HG03103 (cell line): ENCODE measurements at regions not wholly inside any gene's neighbourhood (a gene's known extent, or its start where the extent isn't known, plus 50 kb on each side); places are given as distances from the start of the nearest gene placed in this dataset.
"Not testable (repeated sequence)": the region's sequence is repeated elsewhere in the genome, so short reads cannot be mapped to it uniquely, and the experiment has no call there.

ENCODE experiments used
- ATAC-seq: cut with Tn5 transposase; IDR thresholded peaks from one replicate; pipeline ENCODE4 v1.9.1; 2021; ENCODE audit warnings: low read depth; ENCODE audit not compliant: unreplicated experiment

- ATAC-seq = no peak
Measured at GRCh38 chr12:24679126-24679525, 269.8 kb downstream of the BCAT1 start.

GRCh38 chr12:24678436-24678835 is 270.5 kb downstream of the BCAT1 start:
- ATAC-seq = no peak

GRCh38 chr12:24668563-24668962 is 280.3 kb downstream of the BCAT1 start:
- no peak for ATAC-seq

DNA sequence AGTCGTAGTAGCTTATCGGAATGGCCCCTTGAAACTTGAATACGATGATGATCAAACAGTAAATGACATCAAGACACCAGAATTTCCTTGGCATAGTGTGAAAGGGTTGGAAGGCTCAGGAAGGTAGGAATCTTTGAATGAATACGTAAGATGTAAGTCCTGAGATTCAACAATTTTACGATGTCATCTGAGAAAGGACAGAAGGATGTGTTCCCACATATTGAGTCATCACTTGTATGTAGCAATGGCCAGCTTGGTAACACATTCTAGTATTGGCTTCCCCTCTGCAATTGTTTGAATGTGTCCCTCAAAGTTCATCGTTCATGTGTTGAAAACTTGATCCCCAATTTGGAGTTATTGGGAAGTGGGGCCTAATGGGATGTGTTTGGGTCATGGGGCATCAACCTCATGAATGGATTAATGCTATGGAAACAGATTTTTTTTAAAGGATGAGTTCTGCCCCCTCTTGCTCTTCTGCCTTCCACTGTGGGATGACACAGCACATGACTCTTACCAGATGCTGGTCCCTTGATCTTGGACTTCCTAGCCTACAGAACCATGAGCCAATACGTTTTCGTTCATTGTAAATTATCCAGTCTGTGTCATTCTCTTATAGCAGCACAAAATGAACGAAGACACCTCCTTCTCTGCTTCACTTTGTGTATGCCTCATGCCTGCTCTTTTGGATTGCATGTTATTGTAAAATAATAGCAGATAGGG is 284.6 kb downstream of the BCAT1 start:
- no peak for ATAC-seq

DNA sequence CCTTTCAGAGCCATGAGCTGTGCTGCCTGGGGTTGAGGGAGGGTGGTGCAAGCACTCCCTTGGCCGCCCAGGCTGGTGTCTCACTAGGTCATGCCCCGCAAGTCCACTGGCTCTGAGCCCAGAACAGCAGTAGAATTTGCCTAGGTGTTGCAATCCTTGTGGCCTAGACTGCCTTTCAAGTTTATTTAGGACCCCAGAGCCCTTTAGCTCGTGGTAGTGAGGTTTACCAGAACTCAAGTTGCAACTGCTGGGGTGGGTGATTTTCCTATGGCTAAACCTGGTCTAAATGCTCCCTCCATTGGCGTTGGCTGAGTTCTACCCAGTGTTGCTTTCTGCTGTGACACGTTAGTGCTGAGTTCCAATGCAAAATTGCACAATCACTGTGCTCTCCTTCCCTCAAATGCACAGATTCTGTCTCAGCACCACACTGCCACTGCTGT is 287.2 kb downstream of the BCAT1 start:
- no peak for ATAC-seq

- ATAC-seq = no peak
Measured at GRCh38 chr12:24659016-24659415, 289.9 kb downstream of the BCAT1 start.

- not testable (repeated sequence) for ATAC-seq
Measured at GRCh38 chr12:24654344-24654743, 294.6 kb downstream of the BCAT1 start.

DNA sequence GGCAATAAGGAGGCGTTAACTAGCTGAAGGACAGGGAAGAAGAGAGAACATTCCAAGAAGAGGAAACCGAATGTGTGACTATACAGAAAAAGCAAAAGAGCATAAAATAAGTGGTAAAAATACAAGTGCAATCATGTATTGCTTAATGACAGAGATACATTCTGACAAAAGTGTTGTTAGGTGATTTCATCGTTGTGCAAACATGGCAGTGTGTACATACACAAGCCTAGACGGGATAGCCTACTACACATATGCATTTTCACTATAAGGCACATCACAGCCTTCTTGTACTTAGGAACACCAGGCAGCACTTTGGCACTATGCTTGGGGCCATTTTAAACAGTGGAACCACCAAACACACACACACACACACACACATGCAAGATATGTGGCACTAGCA is 299.3 kb downstream of the BCAT1 start:
- ATAC-seq = no peak

DNA sequence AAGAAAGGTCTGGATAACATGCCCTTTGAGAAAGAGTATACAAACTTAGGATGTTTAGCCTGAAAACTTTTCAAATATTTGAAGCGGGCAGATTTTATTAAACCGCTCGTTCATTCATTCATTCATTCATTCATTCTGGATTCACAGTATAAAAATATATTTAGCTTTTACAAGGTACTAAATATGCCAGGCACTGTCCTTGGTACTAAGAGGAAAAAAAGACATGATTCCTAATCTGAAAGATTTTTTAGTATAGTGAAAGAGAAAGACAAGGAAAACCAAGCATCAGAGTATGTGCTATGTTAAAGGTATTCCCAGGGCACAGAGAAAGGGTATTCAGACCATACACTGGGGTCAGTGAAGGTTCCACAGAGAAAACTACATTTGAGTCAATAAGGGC is 299.7 kb downstream of the BCAT1 start:
- no peak for ATAC-seq

- no peak for ATAC-seq
Measured at GRCh38 chr12:24645254-24645653, 303.6 kb downstream of the BCAT1 start.

GRCh38 chr12:24643120-24644119 is 305.5 kb downstream of the BCAT1 start:
- ATAC-seq = no peak

GRCh38 chr12:24639641-24640040 is 309.3 kb downstream of the BCAT1 start:
- ATAC-seq = no peak

- ATAC-seq = no peak
Measured at GRCh38 chr12:24632466-24632865, 316.4 kb downstream of the BCAT1 start.

DNA sequence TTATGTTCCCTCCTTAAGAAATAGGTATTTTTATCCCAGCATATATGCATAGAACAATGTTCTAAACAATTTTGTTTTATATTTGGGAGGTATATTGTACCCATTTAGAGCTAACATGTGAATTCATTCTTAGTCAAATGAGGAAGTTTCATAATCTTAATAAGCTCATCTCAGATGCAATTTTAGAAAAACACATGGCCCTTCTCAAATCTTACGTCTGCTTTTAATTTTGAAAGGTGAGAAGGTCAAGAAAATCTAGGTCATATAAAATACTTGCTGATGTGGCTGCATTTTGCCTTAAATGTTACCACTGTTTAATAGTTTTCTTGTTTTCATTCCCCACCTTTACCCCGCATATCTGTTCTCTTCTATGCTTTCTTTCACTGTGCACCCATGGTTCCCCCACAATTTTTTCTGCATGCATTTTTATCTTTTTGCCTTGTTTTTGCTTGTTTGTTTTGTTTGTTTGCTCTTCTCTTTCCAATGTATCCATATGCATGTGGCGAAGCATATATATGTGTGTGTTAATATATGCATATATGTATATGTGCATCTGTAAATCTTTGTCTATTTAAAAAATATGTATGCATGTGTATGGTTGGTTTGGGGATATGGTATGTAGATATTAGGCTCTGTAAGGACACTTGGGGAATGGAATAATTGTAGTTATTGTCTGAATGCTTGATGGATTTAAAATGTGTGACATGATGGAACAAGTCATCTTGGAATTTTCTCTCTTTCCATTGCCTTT is 317.1 kb downstream of the BCAT1 start:
- ATAC-seq = no peak

DNA sequence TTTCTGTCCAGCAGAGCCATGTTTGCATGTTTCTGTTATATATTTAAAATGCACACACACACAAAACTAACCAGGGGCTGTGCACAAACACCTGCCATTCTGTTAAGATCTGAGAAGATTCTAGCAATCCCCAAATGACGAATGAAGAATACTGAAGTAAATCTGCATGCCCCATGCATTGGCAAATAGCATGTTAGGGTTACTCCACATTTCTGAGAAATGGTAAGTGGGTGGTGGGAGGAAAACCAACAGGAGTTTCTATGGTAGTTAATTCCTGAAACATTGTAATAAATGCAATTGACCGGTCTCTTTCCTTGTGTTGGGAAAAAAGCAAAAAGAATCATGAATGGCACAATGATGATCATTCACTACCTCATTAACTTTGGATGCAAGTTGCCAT is 318.0 kb downstream of the BCAT1 start:
- ATAC-seq = no peak

DNA sequence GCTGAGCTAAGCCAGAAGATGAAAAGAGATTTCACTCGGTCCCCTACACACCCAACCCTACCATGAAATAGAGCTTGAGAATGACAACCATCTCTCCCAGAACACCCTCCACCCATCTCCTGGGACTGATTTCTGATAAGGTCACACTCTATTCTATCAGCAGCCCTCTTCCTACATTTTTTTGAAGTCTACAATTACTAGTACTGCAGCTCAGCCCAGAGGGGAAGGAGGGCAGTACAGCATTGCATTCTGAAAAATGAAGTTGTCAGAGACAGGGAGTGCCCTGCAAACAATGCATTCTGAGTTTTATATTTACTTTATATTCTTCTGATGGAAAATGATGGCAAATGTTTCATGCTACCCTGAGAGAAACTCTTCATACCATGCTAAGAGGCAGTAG is 318.5 kb downstream of the BCAT1 start:
- no peak for ATAC-seq

DNA sequence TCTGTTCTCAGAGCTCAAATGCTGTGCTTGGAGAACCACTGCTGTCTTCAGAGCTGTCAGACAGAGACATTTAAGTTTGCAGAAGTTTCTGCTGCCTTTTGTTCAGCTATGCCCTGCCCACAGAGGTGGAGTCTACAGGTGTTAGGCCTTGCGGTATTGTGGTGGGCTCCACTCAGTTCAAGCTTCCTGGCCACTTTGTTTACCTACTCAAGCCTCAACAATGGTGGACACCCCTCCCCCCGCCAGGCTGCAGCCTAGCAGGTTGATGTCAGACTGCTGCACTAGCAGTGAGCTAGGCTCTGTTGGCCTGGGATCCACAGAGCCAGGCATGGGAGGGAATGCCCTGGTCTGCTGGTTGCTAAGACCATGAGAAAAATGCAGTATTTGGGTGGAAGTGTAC is 323.8 kb downstream of the BCAT1 start:
- ATAC-seq = no peak

GRCh38 chr12:24619954-24620353 is 328.9 kb downstream of the BCAT1 start:
- ATAC-seq = not testable (repeated sequence)

- ATAC-seq = no peak
Measured at GRCh38 chr12:24617471-24617870, 331.4 kb downstream of the BCAT1 start.

DNA sequence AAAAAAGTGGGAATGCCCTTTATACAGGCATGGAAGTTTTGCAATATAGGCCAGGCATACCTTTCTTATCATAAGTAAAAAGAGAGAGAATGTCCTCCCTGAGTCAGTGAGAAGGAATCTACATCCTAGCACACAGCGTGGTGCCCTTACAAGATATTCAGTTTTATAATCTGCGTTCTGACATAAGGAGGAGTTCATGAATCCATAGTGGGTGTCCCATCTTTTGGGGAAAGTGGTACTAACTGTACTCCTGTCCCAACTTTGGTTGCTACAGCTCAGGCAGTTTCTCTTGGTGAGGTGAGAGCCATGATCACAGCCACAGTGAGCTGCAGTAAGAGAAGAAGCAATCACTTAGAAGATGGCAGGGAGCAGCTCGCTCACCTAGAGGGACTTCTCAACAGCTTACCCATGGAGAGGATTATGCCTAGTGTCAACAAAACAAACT is 332.9 kb downstream of the BCAT1 start:
- ATAC-seq = no peak
